Stimulated activated CD4-positive, alpha-beta T cell treated with anti-CD3 and anti-CD28 coated beads, Interleukin-4, amount 100 ng/mL, for 1 hour (primary cell): ENCODE measurements at regions not wholly inside any gene's neighbourhood (a gene's known extent, or its start where the extent isn't known, plus 50 kb on each side); places are given as distances from the start of the nearest gene placed in this dataset.

Experiments
- DNase-seq: peaks from one replicate; pipeline ENCODE4 v3.0.0-alpha.2; 2020

- DNase-seq: no peak
Observed at GRCh38 chr14:65360144-65360784, 52.3 kb upstream of the FUT8 start.

GRCh38 chr14:65361920-65362319, 50.6 kb upstream of the FUT8 start:
- DNase-seq: no peak
